ENCODE measurements at regions not wholly inside any gene's neighbourhood (a gene's known extent, or its start where the extent isn't known, plus 50 kb on each side); places are given as distances from the start of the nearest gene placed in this dataset.
"Not testable (repeated sequence)": the region's sequence is repeated elsewhere in the genome, so short reads cannot be mapped to it uniquely, and the experiment has no call there.

DNA sequence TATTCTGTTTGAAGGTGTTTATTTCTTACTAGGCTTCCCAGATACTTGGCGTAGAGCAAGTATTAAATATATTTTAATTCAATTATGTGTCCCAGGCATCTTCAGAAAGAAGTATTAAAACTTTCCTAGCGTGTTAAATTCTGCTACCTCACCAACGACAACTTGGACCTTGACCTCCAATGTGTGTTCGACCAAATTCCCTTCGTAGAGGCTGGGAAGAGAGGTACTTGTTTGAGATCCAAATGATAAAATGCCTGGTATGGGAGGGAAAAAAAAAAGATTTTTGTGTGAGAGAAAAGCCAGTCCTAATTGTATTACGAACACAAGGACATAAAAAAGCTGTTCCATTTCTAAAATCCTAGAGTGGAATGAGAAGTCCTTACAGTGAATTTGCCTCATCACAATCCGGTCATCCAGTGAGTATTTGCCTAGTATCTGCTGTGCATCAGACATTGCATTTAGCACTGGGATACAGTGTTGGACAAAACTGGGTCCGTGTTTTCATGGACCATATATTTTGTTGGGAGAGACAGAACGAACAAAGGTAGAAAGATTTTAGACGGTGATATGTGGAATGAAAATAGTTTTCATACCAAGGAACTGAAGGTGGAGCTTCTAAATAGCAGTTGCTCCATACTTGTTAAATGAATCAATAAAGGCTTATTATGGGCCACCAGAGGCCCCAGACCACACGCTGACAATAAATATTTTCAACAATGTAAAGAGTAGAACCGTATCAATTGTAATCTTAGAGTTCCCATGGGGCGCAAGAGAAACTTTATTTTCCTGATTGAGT, 103.1 kb downstream of the KIF4B start:
- DNase-seq = no peak

- peak; percentile 37 for DNase-seq
Measured at GRCh38 chr5:155125551-155126095, 112.1 kb downstream of the KIF4B start.

DNA sequence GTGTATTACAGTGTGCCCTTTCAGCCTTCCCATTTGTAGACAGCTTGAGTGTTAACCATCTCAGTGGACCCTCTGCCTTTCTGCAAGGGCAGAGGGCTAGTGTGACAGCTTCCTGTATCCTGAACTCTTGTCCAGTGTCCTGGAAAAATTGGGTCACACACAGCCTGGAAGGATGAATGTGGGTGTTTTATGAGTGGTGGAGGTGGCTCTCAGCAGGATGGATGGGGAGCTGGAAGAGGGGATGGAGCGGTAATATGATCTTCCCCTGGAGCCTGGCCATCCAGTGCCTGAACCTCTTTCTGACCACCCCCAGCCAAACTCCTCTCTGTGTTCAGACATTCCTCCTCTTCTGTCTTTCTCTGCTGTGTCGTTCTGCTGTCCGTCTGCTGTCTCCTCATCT, 113.0 kb downstream of the KIF4B start:
- DNase-seq = no peak

- no peak for DNase-seq
Measured at GRCh38 chr5:155127552-155127951, 114.0 kb downstream of the KIF4B start.

GRCh38 chr5:155128786-155129512, 115.4 kb downstream of the KIF4B start:
- no peak for DNase-seq

GRCh38 chr5:155129513-155129880, 115.9 kb downstream of the KIF4B start:
- DNase-seq = no peak

DNA sequence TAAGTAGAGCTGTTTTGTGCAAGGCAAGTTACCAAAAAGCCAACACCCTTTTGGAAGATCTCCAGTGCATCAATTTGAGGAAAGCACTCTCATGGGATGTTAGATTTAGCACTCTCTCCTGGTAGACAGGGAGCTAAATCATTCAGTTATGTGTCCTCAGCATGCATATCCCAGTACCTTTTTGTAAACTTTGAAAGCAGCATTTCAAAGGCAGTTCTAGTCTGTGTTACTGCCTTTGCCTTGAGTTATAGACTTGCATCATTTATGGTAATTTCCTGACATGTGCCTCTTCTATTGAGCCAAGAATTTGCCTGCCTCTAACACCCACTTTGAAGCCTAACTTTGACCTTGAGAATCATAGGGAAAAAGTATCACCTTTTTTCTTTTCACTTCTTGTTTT, 120.6 kb downstream of the KIF4B start:
- DNase-seq = no peak

DNA sequence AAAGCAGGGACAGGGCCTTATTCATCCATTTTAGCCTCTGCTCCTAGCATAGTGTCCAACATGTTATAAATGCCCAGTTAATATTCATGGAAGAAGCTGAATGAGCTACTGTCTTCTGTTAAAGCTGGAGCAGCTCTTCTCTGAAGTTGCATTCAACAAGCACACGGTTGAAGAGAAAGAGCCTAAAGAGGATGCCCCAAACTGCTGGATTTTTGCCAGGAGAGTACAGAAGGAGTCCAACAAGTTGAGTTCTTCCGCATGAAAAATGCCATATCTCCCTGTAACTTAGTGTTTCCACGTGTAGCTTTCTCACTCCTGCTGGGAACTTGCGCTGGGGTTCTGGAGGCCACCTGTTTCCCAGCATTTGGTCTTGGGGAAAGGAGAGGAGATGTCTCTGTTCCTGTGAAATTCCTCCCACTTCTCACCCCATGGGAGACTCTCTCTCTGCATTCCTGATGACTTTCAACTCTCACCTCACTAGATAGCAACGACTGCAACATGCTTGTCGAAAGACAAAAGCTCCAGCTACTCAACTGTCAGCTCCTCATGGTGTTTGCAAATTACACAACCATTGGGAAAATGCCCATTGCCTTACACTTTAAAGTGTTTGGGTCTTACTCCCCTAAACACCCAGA, 122.8 kb downstream of the KIF4B start:
- no peak for DNase-seq

DNA sequence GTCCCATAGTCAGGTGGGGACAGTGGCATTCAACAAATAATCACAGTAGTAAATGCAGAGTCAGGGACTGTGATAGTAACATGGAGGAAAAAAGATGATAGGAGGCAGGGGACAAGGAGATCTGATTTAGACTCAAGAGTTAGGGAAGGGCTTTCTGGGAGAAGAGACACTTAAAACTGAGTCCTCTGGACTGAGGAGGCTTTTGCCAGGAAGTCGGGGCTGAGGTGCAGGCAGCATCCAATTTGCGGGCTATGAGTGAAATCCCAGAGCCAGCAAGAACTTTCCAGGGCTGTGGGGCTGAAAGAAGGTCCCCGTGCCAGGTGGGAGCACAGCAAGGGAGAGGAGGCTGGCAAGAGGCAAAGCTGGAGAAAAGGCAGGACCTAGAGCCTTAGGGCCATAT, 124.1 kb downstream of the KIF4B start:
- no peak for DNase-seq

DNA sequence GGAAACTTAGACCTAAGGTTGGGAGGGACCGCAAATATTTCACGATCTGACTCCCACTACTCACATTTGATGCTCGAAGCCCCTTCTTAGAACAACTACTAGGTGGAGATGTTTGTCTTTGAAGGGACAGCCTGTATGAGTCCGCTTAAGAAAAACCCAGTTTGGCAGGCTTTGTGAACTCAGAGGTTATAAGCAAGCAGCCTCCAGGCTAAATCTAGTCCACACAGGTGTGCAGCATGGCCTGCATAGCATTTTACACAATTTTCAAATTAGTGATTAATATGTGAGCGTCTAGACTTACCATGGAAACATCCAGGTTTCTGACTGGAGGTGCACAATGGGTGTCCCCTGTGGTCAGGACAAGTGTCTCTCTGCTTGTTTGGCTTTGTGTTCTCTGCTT, 127.1 kb downstream of the KIF4B start:
- DNase-seq = no peak

DNA sequence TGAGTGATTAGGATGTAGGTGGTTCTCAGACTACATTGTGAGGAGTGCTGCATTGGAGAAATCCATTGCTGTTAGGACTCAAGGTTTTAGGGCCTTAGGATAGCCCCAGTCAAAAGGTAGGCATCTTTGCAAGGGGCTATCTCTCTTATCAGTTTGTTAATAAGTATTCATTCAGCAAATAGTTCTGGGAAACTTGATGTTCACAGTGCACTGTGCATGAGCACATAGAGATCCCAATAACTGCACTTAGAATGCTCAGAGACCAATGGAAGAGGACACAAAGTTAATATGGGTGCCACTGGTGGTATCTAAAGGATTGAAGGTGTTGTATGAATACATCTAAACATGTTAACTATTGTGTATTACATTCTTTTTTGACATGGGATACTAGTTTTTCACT, 131.4 kb downstream of the KIF4B start:
- no peak for DNase-seq

DNA sequence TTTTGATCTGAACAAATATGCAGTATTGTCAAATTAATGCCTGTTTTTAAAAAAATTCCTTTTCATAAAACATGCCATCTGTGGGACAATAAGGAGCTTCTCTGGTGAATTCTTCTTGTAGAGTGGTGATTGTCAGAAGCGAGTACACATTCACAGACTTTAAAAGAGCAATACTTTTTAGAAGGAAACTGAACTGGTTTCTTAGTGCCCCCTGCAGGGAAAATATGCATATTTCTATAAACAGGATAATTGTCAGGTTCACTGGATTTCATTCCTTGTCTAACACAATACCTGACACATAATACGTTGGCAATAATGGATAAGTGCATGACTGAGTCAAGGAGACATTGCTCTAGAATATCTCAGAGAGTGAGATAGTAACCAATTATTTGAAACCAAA, 133.7 kb downstream of the KIF4B start:
- no peak for DNase-seq

- no peak for DNase-seq
Measured at GRCh38 chr5:155148694-155149093, 135.1 kb downstream of the KIF4B start.

DNA sequence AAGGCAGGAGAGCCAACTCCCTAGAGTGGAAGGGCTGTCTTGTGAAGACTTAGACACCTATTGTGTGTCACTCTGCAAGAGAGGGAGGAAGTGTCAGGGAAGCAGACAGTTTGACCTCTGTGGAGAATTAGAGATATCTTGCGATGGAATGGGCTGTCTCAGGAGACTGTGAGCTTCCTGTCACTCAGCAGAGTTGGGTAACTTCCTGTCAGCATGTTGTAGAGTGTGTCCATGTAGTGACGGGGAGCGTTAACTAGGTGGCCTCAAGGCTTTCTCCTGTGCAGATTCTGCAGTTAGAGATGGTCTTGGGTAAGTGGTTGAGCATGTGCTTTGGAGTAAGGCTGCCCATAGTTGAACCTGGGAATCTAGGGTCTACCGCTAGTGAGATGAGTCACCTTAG, 136.5 kb downstream of the KIF4B start:
- DNase-seq = no peak

GRCh38 chr5:155154973-155155372, 141.4 kb downstream of the KIF4B start:
- no peak for DNase-seq

- not testable (repeated sequence) for DNase-seq
Measured at GRCh38 chr5:155163084-155163483, 149.5 kb downstream of the KIF4B start.

GRCh38 chr5:155167736-155168135, 154.2 kb downstream of the KIF4B start:
- no peak for DNase-seq

GRCh38 chr5:155181542-155181941, 168.0 kb downstream of the KIF4B start:
- no peak for DNase-seq

GRCh38 chr5:155189476-155189875, 175.9 kb downstream of the KIF4B start:
- no peak for DNase-seq

DNA sequence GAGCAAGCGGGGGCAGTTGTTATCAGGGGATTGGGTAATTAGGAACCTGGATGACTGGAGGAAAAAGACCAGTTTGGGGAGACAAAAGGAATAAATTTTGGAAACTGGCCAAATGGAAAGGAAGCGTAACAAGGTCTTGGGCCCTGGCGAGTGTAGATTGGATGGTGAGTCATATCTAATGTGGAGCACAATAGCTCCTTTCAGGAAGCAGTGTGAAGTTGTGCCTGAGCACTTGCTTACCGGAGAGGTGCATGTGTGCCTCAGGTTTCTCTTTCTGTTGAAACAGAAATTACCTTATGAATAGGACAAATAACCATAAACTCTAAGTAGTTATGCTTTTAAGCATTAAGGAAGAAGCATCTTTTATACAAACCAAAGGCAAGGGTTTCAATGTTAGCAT, 176.4 kb downstream of the KIF4B start:
- peak; percentile 62 for DNase-seq

GRCh38 chr5:155193029-155193428, 179.5 kb downstream of the KIF4B start:
- DNase-seq = no peak

GRCh38 chr5:155193483-155194107, 180.0 kb downstream of the KIF4B start:
- DNase-seq = no peak

GRCh38 chr5:155200608-155201007, 187.1 kb downstream of the KIF4B start:
- DNase-seq = no peak
